HG03135 (cell line): ENCODE measurements at regions not wholly inside any gene's neighbourhood (a gene's known extent, or its start where the extent isn't known, plus 50 kb on each side); places are given as distances from the start of the nearest gene placed in this dataset.
A peak's percentile ranks its signal among the peaks of the same experiment; 100 is the strongest.

Source experiments
- ATAC-seq: cut with Tn5 transposase; IDR thresholded peaks from one replicate; pipeline ENCODE4 v1.9.1; 2021; ENCODE audit warnings: mild to moderate bottlenecking, moderate library complexity; ENCODE audit not compliant: unreplicated experiment

GRCh38 chr7:118075936-118076335, 108.0 kb upstream of the LSM8 start:
- no peak for ATAC-seq

GRCh38 chr7:118076564-118076963, 107.4 kb upstream of the LSM8 start:
- ATAC-seq = no peak

- no peak for ATAC-seq
Measured at GRCh38 chr7:118078015-118078414, 105.9 kb upstream of the LSM8 start.

GRCh38 chr7:118079369-118079768, 104.6 kb upstream of the LSM8 start:
- ATAC-seq = no peak

- peak; percentile 79 for ATAC-seq
Measured at GRCh38 chr7:118080947-118081346, 103.0 kb upstream of the LSM8 start.

GRCh38 chr7:118082506-118082905, 101.5 kb upstream of the LSM8 start:
- no peak for ATAC-seq

- ATAC-seq = no peak
Measured at GRCh38 chr7:118085000-118085399, 99.0 kb upstream of the LSM8 start.

GRCh38 chr7:118087126-118087525, 96.8 kb upstream of the LSM8 start:
- ATAC-seq = no peak

- no peak for ATAC-seq
Measured at GRCh38 chr7:118094044-118094443, 89.9 kb upstream of the LSM8 start.

GRCh38 chr7:118104812-118105441, 79.0 kb upstream of the LSM8 start:
- ATAC-seq = peak; percentile 80

GRCh38 chr7:118109607-118110006, 74.4 kb upstream of the LSM8 start:
- ATAC-seq = no peak

GRCh38 chr7:118110178-118110925, 73.6 kb upstream of the LSM8 start:
- ATAC-seq = no peak

GRCh38 chr7:118111347-118111746, 72.6 kb upstream of the LSM8 start:
- ATAC-seq = no peak

GRCh38 chr7:118114175-118114574, 69.8 kb upstream of the LSM8 start:
- no peak for ATAC-seq

- no peak for ATAC-seq
Measured at GRCh38 chr7:118129041-118129795, 54.7 kb upstream of the LSM8 start.

GRCh38 chr7:118132764-118133163, 51.2 kb upstream of the LSM8 start:
- ATAC-seq = no peak
